Lung (tissue), 11 donors: ENCODE measurements at regions not wholly inside any gene's neighbourhood (a gene's known extent, or its start where the extent isn't known, plus 50 kb on each side); places are given as distances from the start of the nearest gene placed in this dataset.
A peak's percentile ranks its signal among the peaks of the same experiment; 100 is the strongest.
"Not testable (repeated sequence)": the region's sequence is repeated elsewhere in the genome, so short reads cannot be mapped to it uniquely, and the experiment has no call there.

ENCODE experiments used
- ATAC-seq: fragments of 200-7000 bp; cut with Tn5 transposase; one replicate; pipeline ENCODE4 v1.9.1; 2020; ENCODE audit warnings: moderate number of reproducible peaks; ENCODE audit not compliant: insufficient read depth, low FRiP score
- DNase-seq, 3 donors: peaks; one replicate each; pipeline ENCODE4 v3.0.0-alpha.2; 2013 to 2017
- H3K27ac ChIP-seq, 2 donors: one replicate each; pipeline ENCODE4 v1.5.1; 2013; ENCODE audit warnings: mild to moderate bottlenecking in 2 of 2, moderate library complexity in 2 of 2, control low read depth in 1 of 2, inconsistent platforms in 1 of 2, low read depth in 1 of 2, low read length in 1 of 2
- H3K27me3 ChIP-seq, 3 donors: one replicate each; pipeline ENCODE4 v1.5.1; 2013; ENCODE audit warnings: low read length in 2 of 3; ENCODE audit not compliant: control insufficient read depth in 3 of 3, insufficient read depth in 3 of 3
- H3K36me3 ChIP-seq, 4 donors: one replicate each; pipeline ENCODE4 v1.5.1; 2013; ENCODE audit warnings: low read length in 4 of 4, mild to moderate bottlenecking in 1 of 4, moderate library complexity in 1 of 4; ENCODE audit not compliant: control insufficient read depth in 4 of 4, insufficient read depth in 4 of 4
- H3K4me1 ChIP-seq, 5 donors: one replicate each; pipeline ENCODE4 v1.5.1; 2013; ENCODE audit warnings: low read length in 5 of 5, mild to moderate bottlenecking in 2 of 5, moderate library complexity in 1 of 5; ENCODE audit not compliant: control insufficient read depth in 5 of 5, insufficient read depth in 5 of 5
- H3K4me3 ChIP-seq: one replicate; pipeline ENCODE4 v1.5.1; 2013; ENCODE audit warnings: mild to moderate bottlenecking, control low read depth, moderate library complexity
- H3K9ac ChIP-seq, 2 donors: one replicate each; pipeline ENCODE4 v1.5.1; 2013; ENCODE audit warnings: low read length in 2 of 2, control low read depth in 1 of 2; ENCODE audit not compliant: insufficient read depth in 1 of 2
- H3K9me3 ChIP-seq, 4 donors: one replicate each; pipeline ENCODE4 v1.5.1; 2013; ENCODE audit warnings: low read length in 3 of 4, mild to moderate bottlenecking in 1 of 4, moderate library complexity in 1 of 4; ENCODE audit not compliant: control insufficient read depth in 4 of 4, insufficient read depth in 3 of 4
- WGBS, 2 donors: extraction: QIAGEN DNeasy Blood & Tissue Kit; methylation state at CpG; one replicate each; pipeline ENCODE4 v1.1.7; 2013; 5-methylcytosine and 5-hydroxymethylcytosine counted together
- TF ChIP-seq, protein P1 (sequence below): IDR thresholded peaks from 2 replicates; pipeline ENCODE4 v1.5.1; 2012; ENCODE audit warnings: mild to moderate bottlenecking; ENCODE audit errors: control extremely low read depth, extremely low read depth
- donor health status: control.
- donor health status: control.
- donor health status: Bipolar disorder and iron deficiency.
- donor health status: healthy.
- donor health status: DM: yes; HTN: yes; CAD: no.

DNA sequence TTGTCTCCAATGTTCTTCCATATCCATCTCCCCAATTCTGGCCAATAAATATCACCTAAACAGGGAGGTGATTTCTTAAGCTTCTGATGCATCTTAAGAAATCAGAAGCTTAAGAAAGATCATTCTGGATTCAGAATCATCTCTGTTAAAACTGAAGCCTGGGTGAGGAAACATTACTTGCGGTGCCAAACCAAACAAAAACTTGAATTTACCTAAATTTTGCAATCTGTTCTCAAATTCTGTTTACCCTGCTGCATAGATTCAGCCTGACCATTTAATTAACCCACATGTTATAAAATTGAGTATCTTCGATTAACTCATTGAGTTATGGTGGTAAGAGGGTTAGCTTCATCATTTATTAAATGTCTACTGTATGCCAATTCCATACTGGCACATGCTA lies 204.4 kb upstream of the ZNF385D start:
- WGBS, 2 donors = 91 to 92% methylated on average over 2 of the region's 2 CpGs
- no peak for DNase-seq
- TF ChIP-seq, protein P1, sequence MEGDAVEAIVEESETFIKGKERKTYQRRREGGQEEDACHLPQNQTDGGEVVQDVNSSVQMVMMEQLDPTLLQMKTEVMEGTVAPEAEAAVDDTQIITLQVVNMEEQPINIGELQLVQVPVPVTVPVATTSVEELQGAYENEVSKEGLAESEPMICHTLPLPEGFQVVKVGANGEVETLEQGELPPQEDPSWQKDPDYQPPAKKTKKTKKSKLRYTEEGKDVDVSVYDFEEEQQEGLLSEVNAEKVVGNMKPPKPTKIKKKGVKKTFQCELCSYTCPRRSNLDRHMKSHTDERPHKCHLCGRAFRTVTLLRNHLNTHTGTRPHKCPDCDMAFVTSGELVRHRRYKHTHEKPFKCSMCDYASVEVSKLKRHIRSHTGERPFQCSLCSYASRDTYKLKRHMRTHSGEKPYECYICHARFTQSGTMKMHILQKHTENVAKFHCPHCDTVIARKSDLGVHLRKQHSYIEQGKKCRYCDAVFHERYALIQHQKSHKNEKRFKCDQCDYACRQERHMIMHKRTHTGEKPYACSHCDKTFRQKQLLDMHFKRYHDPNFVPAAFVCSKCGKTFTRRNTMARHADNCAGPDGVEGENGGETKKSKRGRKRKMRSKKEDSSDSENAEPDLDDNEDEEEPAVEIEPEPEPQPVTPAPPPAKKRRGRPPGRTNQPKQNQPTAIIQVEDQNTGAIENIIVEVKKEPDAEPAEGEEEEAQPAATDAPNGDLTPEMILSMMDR = no peak

GRCh38 chr3:21960033-21960432 lies 209.0 kb upstream of the ZNF385D start:
- DNase-seq = no peak
- WGBS, 2 donors = 93 to 94% methylated on average over 1 of the region's 1 CpG
- Histone ChIP-seq H3K27ac (no peak overlapping the region), H3K36me3 (no peaks in the 10 kb centered on the region), H3K9ac (no peak overlapping the region), H3K4me3 (no peak overlapping the region), H3K9me3 (no peaks in the 10 kb centered on the region), H3K4me1 (no peaks in the 10 kb centered on the region), H3K27me3 (no peaks in the 10 kb centered on the region)
- TF ChIP-seq, protein P1 = no peak
- no peak for ATAC-seq

More for the DNA sequence above, 204.4 kb upstream of the ZNF385D start:
- Histone ChIP-seq H3K36me3 (no peaks in the 10 kb centered on the region), H3K9ac (no peak overlapping the region), H3K27ac (no peak overlapping the region), H3K4me3 (no peak overlapping the region), H3K4me1 (no peaks in the 10 kb centered on the region), H3K27me3 (no peaks in the 10 kb centered on the region), H3K9me3 (no peaks in the 10 kb centered on the region)
- ATAC-seq = no peak

DNA sequence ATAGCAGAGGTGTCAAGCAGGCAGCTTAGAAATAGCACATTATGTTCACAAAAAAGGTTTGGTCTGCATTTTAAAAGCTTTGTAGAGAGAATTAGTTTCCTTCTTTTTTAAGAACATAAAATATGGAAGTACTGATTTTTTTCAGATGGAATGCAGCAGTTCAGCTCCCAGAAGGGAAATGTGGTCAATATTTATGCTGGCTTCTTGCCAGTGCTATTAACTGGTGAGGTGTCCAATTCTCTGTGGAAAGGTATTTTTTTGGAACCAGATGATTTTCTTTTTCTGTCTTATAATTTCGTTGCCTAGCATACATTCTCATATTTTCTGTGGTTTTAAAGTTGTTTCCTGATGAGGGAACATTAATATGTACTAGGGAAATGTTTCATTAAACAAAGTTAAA lies 211.4 kb upstream of the ZNF385D start:
- 10% methylated on average over 1 of the region's 1 CpG for WGBS, 2 donors
- Histone ChIP-seq H3K4me1 (no peaks in the 10 kb centered on the region), H3K27ac (no peak overlapping the region), H3K36me3 (no peaks in the 10 kb centered on the region), H3K4me3 (no peak overlapping the region), H3K9me3 (no peaks in the 10 kb centered on the region), H3K9ac (no peak overlapping the region), H3K27me3 (no peaks in the 10 kb centered on the region)
- ATAC-seq = no peak
- TF ChIP-seq, protein P1 = no peak
- peak in 2 of 3 donors; percentile 21 to 29 for DNase-seq

DNA sequence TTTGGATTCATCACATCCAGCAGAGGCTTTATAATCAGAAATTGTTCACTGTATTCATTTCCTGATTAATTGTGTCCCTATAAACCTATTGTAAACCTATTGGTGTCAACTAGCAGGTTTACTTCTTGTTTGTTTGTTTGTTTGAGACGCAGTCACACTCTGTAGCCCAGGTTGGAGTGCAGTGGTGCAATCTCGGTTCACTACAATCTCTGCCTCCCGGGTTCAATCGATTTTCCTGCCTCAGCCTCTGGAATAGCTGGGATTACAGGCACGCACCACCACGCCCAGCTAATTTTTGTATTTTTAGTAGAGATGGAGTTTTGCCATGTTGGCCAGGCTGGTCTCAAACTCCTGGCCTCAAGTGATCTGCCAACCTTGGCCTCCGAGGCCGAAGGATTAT lies 215.4 kb upstream of the ZNF385D start:
- not testable (repeated sequence) for H3K27me3 ChIP-seq, H3K4me3 ChIP-seq, DNase-seq, H3K9ac ChIP-seq, ATAC-seq, H3K9me3 ChIP-seq, H3K36me3 ChIP-seq, H3K27ac ChIP-seq, H3K4me1 ChIP-seq
- 89 to 91% methylated on average over 8 of the region's 8 CpGs for WGBS, 2 donors
